Anterior cingulate cortex (tissue), 58 donors: ENCODE measurements at regions not wholly inside any gene's neighbourhood (a gene's known extent, or its start where the extent isn't known, plus 50 kb on each side); places are given as distances from the start of the nearest gene placed in this dataset.
A peak's percentile ranks its signal among the peaks of the same experiment; 100 is the strongest.
"Not testable (repeated sequence)": the region's sequence is repeated elsewhere in the genome, so short reads cannot be mapped to it uniquely, and the experiment has no call there.

Experiments used
- DNase-seq, 58 donors: peaks; one replicate each; lab custom pipeline; 2025; lab: John Stamatoyannopoulos, UW

DNA sequence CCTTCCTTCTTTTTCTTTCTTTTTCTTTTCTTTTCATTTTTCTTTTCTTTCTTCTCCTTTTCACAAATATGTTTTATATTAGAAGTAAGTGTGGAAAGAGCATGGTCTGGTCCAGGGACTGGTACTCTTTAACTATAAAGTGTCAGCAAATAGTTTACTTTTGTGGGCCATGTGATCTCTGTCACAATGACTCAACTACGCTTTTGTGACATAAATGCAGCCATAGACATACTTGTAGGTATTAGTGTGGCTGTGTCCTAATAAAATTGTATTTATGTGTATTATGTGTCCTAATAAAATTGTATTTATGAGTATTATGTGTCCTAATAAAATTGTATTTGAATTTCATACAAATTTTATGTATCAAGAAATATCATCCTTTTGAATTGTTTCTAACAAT is 749.1 kb upstream of the ARPP21 start:
- no peak for DNase-seq

DNA sequence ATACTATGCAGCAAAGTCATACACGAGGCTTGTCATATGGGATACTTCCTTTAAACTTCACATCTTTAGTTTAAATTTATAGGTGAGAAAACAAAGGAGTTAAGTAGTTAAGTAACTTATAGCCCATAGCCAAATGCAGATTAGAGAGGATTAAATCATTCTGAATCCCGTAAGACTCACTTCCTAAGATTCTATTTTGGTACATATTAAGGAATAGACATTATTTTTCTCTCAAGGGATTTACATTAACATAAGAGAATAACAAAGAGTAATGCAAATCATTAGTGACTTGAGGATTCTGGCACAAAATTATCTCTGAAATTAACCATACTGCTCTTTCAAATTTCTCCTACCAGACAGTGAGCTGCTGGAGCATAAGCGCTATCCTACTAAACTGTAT is 747.4 kb upstream of the ARPP21 start:
- DNase-seq = no peak

DNA sequence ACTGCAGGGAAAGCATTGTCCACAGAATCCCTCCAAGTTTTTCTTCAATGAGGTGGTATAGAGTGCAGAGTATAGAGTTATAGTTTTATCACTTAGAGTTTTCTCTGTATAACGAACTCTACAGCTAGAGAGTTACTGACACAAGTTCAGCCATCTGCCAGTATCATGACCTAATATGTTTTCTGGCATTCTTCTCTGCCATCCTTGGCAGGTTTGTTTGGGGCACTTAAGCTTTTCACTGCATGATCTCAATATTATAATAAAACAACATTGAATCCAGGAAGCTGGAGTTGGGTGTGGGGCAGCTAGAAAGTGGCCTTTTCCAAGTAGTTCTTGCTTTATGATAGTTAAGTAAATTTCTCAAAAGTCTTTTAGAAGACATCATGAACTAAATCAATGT is 743.5 kb upstream of the ARPP21 start:
- no peak for DNase-seq

DNA sequence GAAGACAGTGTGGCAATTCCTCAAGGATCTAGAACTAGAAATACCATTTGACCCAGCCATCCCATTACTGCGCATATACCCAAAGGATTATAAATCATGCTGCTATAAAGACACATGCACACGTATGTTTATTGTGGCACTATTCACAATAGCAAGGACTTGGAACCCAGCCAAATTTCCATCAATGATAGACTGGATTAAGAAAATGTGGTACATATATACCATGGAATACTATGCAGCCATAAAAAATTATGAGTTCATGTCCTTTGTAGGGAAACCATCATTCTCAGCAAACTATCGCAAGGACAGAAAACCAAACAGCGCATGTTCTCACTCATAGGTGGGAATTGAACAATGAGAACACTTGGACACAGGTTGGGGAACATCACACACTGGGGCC is 729.6 kb upstream of the ARPP21 start:
- DNase-seq = not testable (repeated sequence)

DNA sequence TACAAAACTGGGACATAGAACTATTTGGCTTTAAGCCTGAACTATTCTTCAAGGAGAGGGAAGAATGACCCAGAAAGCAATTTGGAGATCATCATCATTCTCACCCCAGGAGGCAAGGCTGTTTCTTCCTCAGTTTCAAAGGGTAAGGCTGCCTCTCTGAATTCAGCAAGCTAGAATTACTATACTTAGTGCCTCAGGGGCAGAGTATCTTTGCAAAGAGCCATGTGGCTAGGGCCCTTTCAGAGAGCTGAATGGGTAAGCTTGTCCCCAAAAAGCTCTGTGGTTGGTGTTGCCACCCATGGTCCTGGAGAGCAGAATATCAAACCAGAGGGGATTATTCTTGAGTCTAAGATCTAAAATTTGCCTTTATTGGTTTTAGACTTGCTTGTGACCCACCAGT is 720.3 kb upstream of the ARPP21 start:
- DNase-seq = no peak

DNA sequence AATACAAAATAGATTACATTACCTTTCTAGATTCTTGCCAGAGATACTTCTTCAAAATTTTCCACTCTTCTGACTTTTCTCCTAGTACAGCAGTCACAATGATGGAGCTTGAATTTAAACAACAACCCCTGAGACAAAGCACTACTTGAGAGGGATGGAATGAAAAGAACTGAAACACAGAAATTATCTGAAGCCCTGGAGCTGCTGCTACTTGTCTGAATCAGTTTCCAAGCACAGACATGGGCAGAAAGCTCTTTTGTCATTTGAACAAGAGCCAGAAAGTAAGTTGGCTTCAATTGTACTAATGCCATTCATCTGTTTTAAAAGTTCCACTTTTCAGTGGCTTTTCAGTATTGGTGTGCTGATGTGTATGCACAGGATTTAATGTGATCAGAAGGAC is 718.5 kb upstream of the ARPP21 start:
- no peak for DNase-seq

DNA sequence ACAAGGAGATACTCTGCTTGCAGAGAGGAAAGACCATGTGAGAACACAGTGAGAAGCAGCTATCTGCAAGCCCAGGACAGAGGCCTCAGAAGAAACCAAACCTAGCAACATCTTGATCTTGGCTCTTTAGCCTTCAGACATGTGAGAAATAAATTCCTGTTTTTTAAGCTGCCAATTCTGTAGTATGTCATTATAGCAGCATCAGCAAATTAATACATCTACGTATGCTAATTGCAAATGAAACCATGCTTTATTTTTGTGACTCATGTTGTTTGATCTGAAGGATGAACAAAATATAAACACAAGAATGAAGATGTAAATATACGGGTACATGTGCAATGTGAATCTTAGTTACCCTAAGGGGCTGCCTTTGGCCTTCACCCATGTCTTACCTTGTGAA is 714.4 kb upstream of the ARPP21 start:
- no peak for DNase-seq

DNA sequence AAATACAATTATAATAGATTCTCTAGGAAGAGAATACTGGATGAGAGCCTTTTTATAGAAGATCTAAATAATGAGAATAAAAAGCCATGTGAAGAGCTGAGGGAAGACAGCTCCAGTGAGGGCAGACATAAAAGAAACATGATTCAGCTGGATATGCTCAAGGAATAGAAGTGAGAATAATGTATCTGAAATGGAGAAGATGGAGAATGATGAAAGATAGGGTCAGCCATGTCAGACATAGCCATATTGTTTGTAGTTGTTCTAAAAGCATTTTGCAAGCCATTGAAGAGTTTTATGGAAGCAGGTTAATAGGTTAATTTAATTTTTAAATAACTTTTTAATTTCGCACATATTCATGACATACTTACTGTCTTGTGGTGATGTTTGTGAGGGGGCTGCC is 713.5 kb upstream of the ARPP21 start:
- no peak for DNase-seq

DNA sequence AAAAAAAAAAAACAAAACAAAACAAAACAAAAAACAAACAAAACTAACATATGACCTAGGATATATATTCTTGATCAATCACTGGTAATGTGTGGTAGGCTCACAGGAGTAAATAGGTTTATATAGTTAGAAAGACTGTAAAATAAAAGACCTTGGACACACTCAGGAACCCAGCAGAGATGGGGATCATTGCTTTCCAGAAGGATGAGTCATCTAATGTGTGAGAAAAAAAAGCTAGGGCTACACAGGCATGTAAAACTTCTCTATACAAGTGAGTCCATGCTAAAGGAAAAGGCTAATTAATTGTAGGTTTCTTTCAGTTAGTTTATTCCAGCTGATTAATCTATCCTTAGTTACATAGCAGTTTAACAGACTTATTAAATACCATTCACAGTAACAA is 710.3 kb upstream of the ARPP21 start:
- DNase-seq = no peak

DNA sequence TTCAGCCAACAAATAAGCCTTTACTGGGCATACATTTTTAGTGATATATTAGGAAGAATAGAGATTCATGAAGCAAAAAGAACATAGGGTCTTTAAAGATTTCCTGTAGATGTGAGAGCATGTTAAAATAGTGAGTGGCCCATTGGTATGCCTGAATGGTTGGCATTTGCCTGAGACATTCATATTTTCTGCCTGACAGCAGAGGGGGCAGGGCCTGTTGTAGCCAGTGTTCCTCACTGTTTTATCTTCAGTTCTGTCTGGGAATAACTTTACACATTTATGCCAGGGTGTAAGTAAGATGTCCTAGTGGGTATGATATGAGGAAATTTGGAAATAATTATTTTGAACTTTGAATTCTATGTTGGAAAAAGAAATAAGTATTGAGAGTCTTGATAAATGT is 704.7 kb upstream of the ARPP21 start:
- DNase-seq = no peak

DNA sequence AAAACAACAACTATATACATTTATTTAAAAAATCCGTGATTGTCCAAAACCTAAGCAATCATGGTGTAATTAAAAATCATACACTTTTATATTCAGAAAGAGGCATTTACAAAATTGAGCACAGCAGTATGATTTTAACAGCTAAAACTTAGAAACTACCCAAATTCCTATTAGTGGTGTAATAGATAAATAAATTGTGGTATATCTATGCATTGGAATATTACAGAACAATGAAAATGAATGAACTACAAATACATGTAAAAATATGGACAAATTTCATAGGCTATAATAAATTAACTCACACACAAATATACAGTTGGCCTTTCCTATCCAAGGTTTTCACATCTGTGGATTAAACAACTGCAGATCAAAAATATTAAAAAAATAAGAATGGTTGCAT is 700.5 kb upstream of the ARPP21 start:
- no peak for DNase-seq

DNA sequence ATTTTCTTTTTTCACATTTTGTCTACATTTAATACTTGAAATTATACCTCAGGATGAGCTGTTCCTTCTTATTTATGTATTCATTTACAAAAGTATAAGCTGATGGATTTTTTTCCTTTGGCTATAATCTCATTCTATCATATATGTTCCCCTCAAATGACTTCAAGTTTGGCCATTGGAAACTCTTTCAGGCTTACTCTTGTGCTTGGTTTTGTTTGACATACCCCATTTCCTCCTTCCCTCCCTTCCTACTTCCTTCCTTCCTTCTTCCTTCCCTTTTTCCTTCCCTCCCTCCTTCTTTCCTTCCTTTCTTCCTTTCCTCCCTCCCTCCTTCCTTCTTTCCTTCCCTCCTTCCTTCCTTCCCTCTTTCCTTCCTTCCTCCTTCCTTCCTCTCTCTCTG is 697.1 kb upstream of the ARPP21 start:
- DNase-seq = no peak

DNA sequence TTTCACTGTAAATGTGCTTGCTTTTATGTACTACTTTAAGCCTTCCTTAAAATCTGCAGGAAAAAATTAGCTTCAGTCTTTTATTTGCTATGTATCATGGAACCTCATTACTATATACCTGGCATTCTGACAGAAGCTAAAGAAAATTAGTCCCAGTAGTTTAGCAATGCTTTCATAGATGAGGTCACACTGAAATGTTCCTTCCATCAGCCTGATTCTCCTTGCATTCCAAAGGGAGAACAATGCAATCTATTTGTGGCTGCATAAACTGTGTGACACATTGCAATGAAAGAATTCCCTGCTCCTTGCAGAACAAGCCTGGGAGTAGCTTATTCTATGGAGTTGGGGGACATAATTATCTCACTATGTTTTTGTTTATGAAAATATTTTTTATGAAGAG is 691.5 kb upstream of the ARPP21 start:
- DNase-seq = peak in 2 of 58 donors; percentile 0 to 4

DNA sequence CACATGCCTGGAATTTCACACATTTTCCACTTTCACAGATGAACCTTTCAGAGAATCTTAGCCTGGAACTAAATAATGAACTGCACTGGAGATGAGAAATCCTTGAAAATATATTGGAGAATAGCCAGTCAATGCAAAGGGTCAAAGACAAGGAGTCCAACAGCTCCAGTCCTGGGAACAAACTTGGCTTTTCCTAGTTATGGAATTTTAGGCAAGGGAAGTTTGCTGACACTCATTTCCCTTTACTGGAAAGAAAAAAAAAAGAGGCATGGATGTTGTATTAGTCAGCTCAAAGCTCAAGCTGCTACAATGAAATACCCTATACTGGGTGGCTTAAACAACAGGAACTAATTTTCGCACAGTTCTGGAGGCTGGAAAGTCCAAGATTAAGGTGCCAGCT is 690.8 kb upstream of the ARPP21 start:
- DNase-seq = no peak

DNA sequence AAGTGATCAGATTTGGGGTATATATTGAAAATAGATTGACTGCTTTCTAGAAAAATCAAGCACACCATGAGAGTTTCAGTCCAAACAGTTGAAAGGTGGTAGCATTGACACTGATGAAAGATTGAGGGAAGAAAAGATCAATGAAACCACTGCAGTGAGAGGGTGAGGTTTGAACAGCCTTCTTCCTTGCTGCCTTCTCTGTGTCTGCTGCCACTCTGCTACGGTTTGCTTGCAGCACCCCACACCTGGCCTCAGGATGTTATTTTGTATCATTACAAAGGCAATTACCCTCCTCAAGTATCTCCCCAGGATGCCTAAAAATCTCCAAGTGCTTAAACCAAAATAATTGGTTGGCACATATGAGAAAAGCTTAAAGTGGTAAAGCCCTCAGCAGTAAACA is 683.6 kb upstream of the ARPP21 start:
- no peak for DNase-seq

DNA sequence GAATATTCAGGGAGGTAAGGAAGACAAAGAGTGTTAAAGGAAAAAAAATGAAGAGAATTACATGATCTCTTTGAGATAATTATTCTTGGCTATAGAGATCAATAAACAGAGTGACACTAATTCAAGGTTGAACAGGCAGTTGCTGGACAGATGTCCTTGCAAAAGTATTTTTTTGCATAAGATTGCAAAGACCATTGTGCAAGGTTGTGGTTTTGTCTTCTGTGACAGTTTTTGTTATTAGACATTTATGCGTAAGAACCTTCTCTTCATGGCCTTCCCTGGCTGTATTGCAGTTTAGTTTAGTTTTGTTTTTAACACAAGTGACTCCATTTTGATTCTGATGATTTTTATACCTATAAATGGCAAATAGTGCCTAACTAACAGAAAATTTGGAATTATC is 682.8 kb upstream of the ARPP21 start:
- no peak for DNase-seq

DNA sequence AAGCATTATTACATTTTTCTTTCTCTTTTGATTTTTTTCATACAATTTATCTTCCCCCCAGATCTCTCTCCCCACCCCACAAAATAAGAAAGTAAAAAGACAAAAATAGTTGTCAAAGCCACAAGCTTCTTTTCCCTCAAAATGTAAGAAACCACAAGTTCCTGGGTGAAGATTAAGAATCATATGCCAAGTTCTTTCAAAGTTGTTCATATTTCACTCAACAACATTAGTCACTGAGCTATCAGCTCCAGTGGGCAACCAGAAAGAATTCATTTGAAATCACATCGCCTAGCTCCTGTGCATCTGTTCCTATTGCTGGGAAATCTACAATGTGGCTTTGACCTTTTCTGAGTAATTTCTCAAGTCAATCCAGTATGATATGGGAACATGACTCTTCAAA is 681.6 kb upstream of the ARPP21 start:
- no peak for DNase-seq

DNA sequence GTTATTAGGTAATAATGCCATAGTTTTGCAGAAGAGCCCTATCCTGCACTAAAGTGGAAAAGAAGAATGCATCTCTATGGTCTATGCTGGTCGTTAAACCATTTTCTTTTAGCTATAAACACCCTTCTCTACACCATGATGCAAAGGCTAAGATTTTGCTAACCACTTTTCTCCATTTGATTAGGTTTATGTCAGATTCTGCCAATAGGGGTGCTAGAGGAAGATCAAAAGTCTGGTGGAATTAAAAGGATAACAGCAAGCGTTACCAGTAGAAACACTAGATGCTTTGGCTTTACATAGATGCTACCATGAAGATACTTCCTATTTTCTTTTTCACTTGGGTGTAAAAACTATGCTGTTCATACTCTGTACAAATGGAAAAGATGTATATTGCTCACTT is 669.8 kb upstream of the ARPP21 start:
- no peak for DNase-seq

DNA sequence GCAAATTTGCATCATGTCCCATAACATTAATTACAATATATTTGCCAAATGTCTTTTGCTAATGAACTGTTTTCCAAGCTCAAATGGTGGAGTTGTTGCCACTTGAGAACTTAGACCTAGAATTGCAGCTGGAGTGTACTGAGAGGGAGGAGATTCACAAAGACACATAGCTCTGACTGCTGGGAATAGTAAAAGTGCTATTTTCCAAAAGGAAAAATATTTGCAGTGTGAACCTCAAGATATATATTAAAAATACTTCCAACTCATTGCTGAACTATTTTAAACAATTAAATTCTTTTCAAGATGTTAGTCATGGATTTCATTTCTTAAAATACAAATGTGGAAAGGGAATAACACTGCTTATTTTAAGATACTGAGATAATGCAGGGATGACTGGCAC is 666.8 kb upstream of the ARPP21 start:
- DNase-seq = no peak

DNA sequence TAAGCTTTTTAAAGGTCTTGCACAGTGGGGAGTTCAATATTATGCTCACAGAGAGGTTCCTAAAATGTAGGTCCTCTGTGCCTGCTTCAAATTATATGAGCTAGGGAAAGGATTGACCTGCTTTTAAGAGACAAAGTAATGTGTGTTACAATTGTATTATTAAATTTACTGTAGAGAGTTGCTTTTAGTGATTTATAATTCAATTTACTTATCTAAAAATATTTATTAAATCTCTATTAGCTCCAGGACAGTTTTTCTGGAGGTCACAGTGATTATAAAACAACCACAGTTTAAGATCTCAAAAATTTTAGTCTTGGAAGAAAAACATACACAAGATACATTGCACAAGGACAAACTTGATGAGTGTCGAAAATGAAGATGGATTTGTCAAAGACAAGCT is 665.7 kb upstream of the ARPP21 start:
- no peak for DNase-seq

DNA sequence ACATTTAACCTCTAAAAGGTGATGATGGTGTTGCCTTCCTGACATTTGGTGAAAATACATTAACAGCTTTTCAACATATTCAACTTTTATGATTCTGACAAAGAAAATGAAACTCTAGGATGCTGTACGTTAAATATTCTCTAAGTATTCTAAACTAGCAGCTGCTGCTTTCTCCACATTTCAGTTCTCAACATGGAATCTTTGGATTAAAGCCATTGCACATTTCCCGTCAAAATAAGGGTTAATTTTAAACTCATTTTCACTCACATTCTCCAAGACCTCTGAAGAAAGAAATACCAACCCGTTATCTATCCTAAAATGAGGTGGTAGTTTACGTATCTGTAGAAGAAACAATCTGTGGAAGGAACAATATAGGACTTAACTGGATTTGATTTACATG is 655.7 kb upstream of the ARPP21 start:
- no peak for DNase-seq

DNA sequence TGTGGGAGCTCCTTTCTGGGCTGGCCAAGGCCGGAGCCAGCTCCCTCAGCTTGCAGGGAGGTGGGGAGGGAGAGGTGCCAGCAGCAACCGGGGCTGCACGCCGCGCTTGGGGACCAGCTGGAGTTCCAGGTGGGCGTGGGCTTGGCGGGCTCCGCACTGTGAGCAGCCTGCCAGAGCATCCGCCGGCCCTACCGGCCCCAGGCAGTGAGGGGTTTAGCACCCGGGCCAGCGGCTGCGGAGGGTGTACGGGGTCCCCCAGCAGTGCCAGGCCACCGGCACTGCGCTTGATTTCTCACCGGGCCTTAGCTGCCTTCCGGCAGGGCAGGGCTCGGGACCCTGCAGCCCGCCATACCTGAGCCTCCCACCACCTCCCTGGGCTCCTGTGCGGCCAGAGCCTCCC is 651.0 kb upstream of the ARPP21 start:
- no peak for DNase-seq

DNA sequence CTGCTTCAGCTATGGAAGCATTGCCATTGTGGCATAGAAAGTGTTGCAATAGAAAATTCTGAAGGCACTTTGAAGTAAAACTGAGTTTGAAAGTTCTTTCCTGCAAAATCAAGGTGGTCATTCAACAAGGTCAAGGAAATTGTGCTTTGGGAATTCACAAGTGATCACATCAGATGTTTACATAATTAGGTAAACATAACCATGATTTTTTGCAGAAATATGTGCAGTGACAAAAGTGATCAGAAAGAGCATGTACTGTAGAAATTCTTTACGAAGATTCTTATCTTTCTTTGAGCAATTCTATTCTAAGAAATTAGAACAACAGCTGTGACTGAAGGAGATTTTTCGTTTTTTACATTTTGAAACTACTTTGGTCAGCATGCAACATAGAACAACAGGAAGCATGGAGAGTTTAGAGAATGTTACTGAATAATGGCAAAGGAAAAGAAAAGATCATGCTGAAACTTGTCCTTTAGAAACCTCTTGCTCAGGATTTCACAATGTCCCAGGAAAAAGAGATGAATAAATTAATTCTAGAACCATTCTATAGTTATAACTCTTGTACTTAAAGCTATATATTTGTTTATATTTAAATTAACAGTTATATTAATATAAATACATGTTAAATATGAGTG is 643.4 kb upstream of the ARPP21 start:
- DNase-seq = no peak
